Mesenchymal stem cell (in vitro differentiated cells and primary cell): ENCODE measurements at regions not wholly inside any gene's neighbourhood (a gene's known extent, or its start where the extent isn't known, plus 50 kb on each side); places are given as distances from the start of the nearest gene placed in this dataset.

ENCODE experiments used
- DNase-seq: peaks from one replicate; pipeline ENCODE4 v3.0.0-alpha.2; 2013
- H2AFZ ChIP-seq: one replicate; pipeline ENCODE4 v1.6.1; 2013; ENCODE audit warnings: low read depth, mild to moderate bottlenecking, control low read depth, inconsistent platforms, low read length, moderate library complexity
- H2AK5ac ChIP-seq: 2 replicates; pipeline ENCODE4 v1.6.1; 2013; ENCODE audit warnings: low read length, moderate library complexity, mild to moderate bottlenecking, inconsistent platforms; ENCODE audit not compliant: severe bottlenecking
- H2BK120ac ChIP-seq: one replicate; pipeline ENCODE4 v1.6.1; 2013; ENCODE audit warnings: low read depth, mild to moderate bottlenecking, inconsistent platforms, low read length, moderate library complexity
- H2BK12ac ChIP-seq, 2 experiments: one replicate each; pipeline ENCODE4 v1.6.1; 2013; ENCODE audit warnings: inconsistent platforms in 2 of 2, low read length in 2 of 2, mild to moderate bottlenecking in 2 of 2, moderate library complexity in 2 of 2, control low read depth in 1 of 2
- H2BK15ac ChIP-seq: one replicate; pipeline ENCODE4 v1.6.1; 2013; ENCODE audit warnings: mild to moderate bottlenecking, low read depth, inconsistent platforms; ENCODE audit not compliant: poor library complexity, severe bottlenecking
- H2BK5ac ChIP-seq: 2 replicates; pipeline ENCODE4 v1.6.1; 2013; ENCODE audit warnings: low read depth, mild to moderate bottlenecking, low read length, control low read depth, inconsistent platforms; ENCODE audit not compliant: poor library complexity, severe bottlenecking
- H3K14ac ChIP-seq, 2 experiments: one replicate each; pipeline ENCODE4 v1.6.1; 2013; ENCODE audit warnings: inconsistent platforms in 2 of 2, low read length in 2 of 2, control low read depth in 1 of 2, mild to moderate bottlenecking in 1 of 2, moderate library complexity in 1 of 2
- H3K18ac ChIP-seq, 2 experiments: one replicate each; pipeline ENCODE4 v1.6.1; 2013; ENCODE audit warnings: inconsistent platforms in 2 of 2, low read length in 2 of 2, control low read depth in 1 of 2, low read depth in 1 of 2, mild to moderate bottlenecking in 1 of 2
- H3K23ac ChIP-seq, 2 experiments: one replicate each; pipeline ENCODE4 v1.6.1; 2013; ENCODE audit warnings: inconsistent platforms in 2 of 2, low read length in 2 of 2, mild to moderate bottlenecking in 2 of 2, moderate library complexity in 2 of 2, control low read depth in 1 of 2
- H3K27ac ChIP-seq: 2 replicates; pipeline ENCODE4 v1.5.1; 2013; ENCODE audit warnings: mild to moderate bottlenecking, moderate library complexity, low read length, control low read depth, inconsistent platforms; ENCODE audit not compliant: poor library complexity, severe bottlenecking
- H3K27me3 ChIP-seq, 2 experiments: 2 replicates each; pipeline versions ENCODE4 v1.6.1 to v1.7.0; 2013; ENCODE audit warnings: low read length in 2 of 2, mild to moderate bottlenecking in 2 of 2, moderate library complexity in 2 of 2, control low read depth in 1 of 2, inconsistent platforms in 1 of 2; ENCODE audit not compliant: control insufficient read depth in 1 of 2, insufficient read depth in 1 of 2
- H3K36me3 ChIP-seq, 2 experiments: 2 replicates each; pipeline versions ENCODE4 v1.6.1 to v1.7.0; 2013; ENCODE audit warnings: low read length in 2 of 2, control low read depth in 1 of 2, inconsistent platforms in 1 of 2, low read depth in 1 of 2, mild to moderate bottlenecking in 1 of 2; ENCODE audit not compliant: insufficient read depth in 2 of 2, control insufficient read depth in 1 of 2
- H3K4ac ChIP-seq, 2 experiments: one replicate each; pipeline ENCODE4 v1.6.1; 2013; ENCODE audit warnings: inconsistent platforms in 2 of 2, low read length in 2 of 2, mild to moderate bottlenecking in 2 of 2, moderate library complexity in 2 of 2, control low read depth in 1 of 2, low read depth in 1 of 2
- H3K4me1 ChIP-seq: 2 replicates; pipeline ENCODE4 v1.6.1; 2013; ENCODE audit warnings: low read depth, low read length, control low read depth; ENCODE audit not compliant: control insufficient read depth, insufficient read depth
- H3K4me2 ChIP-seq: 2 replicates; pipeline ENCODE4 v1.6.1; 2013; ENCODE audit warnings: low read length, mild to moderate bottlenecking, inconsistent platforms; ENCODE audit not compliant: poor library complexity, severe bottlenecking
- H3K4me3 ChIP-seq, 2 experiments: 2 replicates each; pipeline versions ENCODE4 v1.5.1 to v1.7.0; 2013; ENCODE audit warnings: low read length in 2 of 2, mild to moderate bottlenecking in 2 of 2, control low read depth in 1 of 2, low read depth in 1 of 2; ENCODE audit not compliant: insufficient read depth in 1 of 2
- H3K79me1 ChIP-seq: replicated peaks from 2 replicates; pipeline ENCODE4 v1.6.1; 2013; ENCODE audit warnings: mild to moderate bottlenecking, control low read depth, low read length, inconsistent platforms; ENCODE audit not compliant: poor library complexity, severe bottlenecking
- H3K9ac ChIP-seq: 2 replicates; pipeline ENCODE4 v1.7.0; 2013; ENCODE audit warnings: mild to moderate bottlenecking, low read length, moderate library complexity
- H3K9me3 ChIP-seq: 2 replicates; pipeline ENCODE4 v1.7.0; 2013; ENCODE audit warnings: mild to moderate bottlenecking, low read length; ENCODE audit not compliant: control insufficient read depth
- H4K8ac ChIP-seq: one replicate; pipeline ENCODE4 v1.6.1; 2013; ENCODE audit warnings: inconsistent platforms, mild to moderate bottlenecking, low read length, moderate library complexity
- H4K91ac ChIP-seq: one replicate; pipeline ENCODE4 v1.6.1; 2013; ENCODE audit warnings: mild to moderate bottlenecking, low read length, inconsistent platforms
- WGBS: methylation state at CpG from one replicate; pipeline ENCODE4 v1.1.7; 2013; ENCODE audit warnings: mixed read lengths; 5-methylcytosine and 5-hydroxymethylcytosine counted together

- no peak overlapping the region for H3K23ac ChIP-seq
- no peak for DNase-seq
- no peak overlapping the region for H2AFZ ChIP-seq
- H3K9me3 ChIP-seq: no peaks in the 10 kb centered on the region
- H4K91ac ChIP-seq: no peak overlapping the region
- no peak overlapping the region for H3K18ac ChIP-seq
- 78% methylated on average over 10 of the region's 10 CpGs for WGBS
- no peak overlapping the region for H3K27ac ChIP-seq
- no peak overlapping the region for H2BK12ac ChIP-seq
- H3K4me3 ChIP-seq: no peak overlapping the region
- no peak overlapping the region for H4K8ac ChIP-seq
- no peak overlapping the region for H3K9ac ChIP-seq
- H3K14ac ChIP-seq: no peak overlapping the region
- no peak overlapping the region for H2BK15ac ChIP-seq
- H3K4me1 ChIP-seq: no peaks in the 10 kb centered on the region
- no peaks in the 10 kb centered on the region for H3K36me3 ChIP-seq
- no peak overlapping the region for H3K4me2 ChIP-seq
- no peak overlapping the region for H2AK5ac ChIP-seq
- no peak overlapping the region for H3K4ac ChIP-seq
- no peaks in the 10 kb centered on the region for H3K79me1 ChIP-seq
- no peak overlapping the region for H2BK120ac ChIP-seq
- no peak overlapping the region for H2BK5ac ChIP-seq
- peaks cover 0 to 14% of the 10 kb centered on the region in 2 experiments for H3K27me3 ChIP-seq
These were observed 374.3 kb upstream of the XYLT1 start for GRCh38 chr16:17845031-17845430.

GRCh38 chr16:17843905-17844304 lies 373.1 kb upstream of the XYLT1 start:
- H2BK12ac ChIP-seq: no peak overlapping the region
- no peak overlapping the region for H3K23ac ChIP-seq
- H3K4me2 ChIP-seq: no peak overlapping the region
- no peak overlapping the region for H3K4ac ChIP-seq
- H2AK5ac ChIP-seq: no peak overlapping the region
- H3K79me1 ChIP-seq: no peaks in the 10 kb centered on the region
- H3K9ac ChIP-seq: no peak overlapping the region
- no peak overlapping the region for H2BK15ac ChIP-seq
- no peaks in the 10 kb centered on the region for H3K9me3 ChIP-seq
- no peak overlapping the region for H2AFZ ChIP-seq
- no peak for DNase-seq
- H3K36me3 ChIP-seq: no peaks in the 10 kb centered on the region
- no peak overlapping the region for H3K27ac ChIP-seq
- no peak overlapping the region for H2BK5ac ChIP-seq
- H3K27me3 ChIP-seq: peaks cover 0 to 5% of the 10 kb centered on the region in 2 experiments
- H3K4me3 ChIP-seq: no peak overlapping the region
- no peak overlapping the region for H3K18ac ChIP-seq
- H3K4me1 ChIP-seq: no peaks in the 10 kb centered on the region
- WGBS: 74% methylated on average over 4 of the region's 6 CpGs
- H4K91ac ChIP-seq: no peak overlapping the region
- H2BK120ac ChIP-seq: no peak overlapping the region
- H3K14ac ChIP-seq: no peak overlapping the region
- H4K8ac ChIP-seq: no peak overlapping the region

DNA sequence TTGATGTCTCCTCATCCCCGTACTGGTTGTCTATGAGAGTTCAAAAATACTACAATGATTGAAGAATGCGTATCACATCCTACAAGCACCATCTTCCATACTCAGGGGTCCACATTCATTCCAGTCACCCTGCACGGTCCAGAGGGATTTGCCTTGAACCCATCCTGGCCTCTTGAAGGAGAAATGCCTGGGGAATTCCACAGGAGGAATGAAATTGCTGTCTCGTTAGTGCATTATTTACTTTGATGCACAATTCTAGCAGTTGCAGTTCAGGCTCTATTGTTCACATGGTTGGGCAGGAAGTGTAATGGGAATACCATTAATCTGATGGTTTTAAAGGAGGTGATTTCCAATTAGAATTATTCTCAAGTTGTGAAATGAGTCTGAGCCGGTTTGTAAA lies 369.1 kb upstream of the XYLT1 start:
- Histone ChIP-seq H4K8ac (no peak overlapping the region), H3K27me3 (no peaks in the 10 kb centered on the region), H4K91ac (no peak overlapping the region), H2BK12ac (no peak overlapping the region), H2AFZ (no peak overlapping the region), H2BK15ac (no peak overlapping the region), H3K4me1 (no peaks in the 10 kb centered on the region), H3K4ac (no peak overlapping the region), H2AK5ac (no peak overlapping the region), H2BK120ac (no peak overlapping the region), H3K27ac (no peak overlapping the region), H3K79me1 (no peaks in the 10 kb centered on the region), H3K9ac (no peak overlapping the region), H3K23ac (no peak overlapping the region), H3K4me2 (no peak overlapping the region), H3K36me3 (no peaks in the 10 kb centered on the region), H3K9me3 (no peaks in the 10 kb centered on the region), H3K4me3 (no peak overlapping the region), H3K18ac (no peak overlapping the region), H2BK5ac (no peak overlapping the region), H3K14ac (no peak overlapping the region)
- DNase-seq: no peak
- 65% methylated on average over 5 of the region's 5 CpGs for WGBS

- no peak overlapping the region for H2BK12ac ChIP-seq
These were observed 368.5 kb upstream of the XYLT1 start for GRCh38 chr16:17839272-17839671.

More at GRCh38 chr16:17839272-17839671, 368.5 kb upstream of the XYLT1 start:
- no peak overlapping the region for H2AK5ac ChIP-seq
- no peak overlapping the region for H2BK15ac ChIP-seq
- no peak overlapping the region for H3K27ac ChIP-seq
- H2BK120ac ChIP-seq: no peak overlapping the region
- no peak overlapping the region for H3K4ac ChIP-seq
- H3K18ac ChIP-seq: no peak overlapping the region
- no peaks in the 10 kb centered on the region for H3K4me1 ChIP-seq
- H3K36me3 ChIP-seq: no peaks in the 10 kb centered on the region
- no peaks in the 10 kb centered on the region for H3K27me3 ChIP-seq
- no peak overlapping the region for H2BK5ac ChIP-seq
- no peak overlapping the region for H3K9ac ChIP-seq
- H4K8ac ChIP-seq: no peak overlapping the region
- H3K4me3 ChIP-seq: no peak overlapping the region
- H4K91ac ChIP-seq: no peak overlapping the region
- H3K79me1 ChIP-seq: no peaks in the 10 kb centered on the region
- H3K9me3 ChIP-seq: no peaks in the 10 kb centered on the region
- no peak overlapping the region for H3K14ac ChIP-seq
- H2AFZ ChIP-seq: no peak overlapping the region
- 82% methylated on average over 9 of the region's 9 CpGs for WGBS
- H3K23ac ChIP-seq: no peak overlapping the region
- no peak for DNase-seq
- no peak overlapping the region for H3K4me2 ChIP-seq
